ENCODE measurements at regions not wholly inside any gene's neighbourhood (a gene's known extent, or its start where the extent isn't known, plus 50 kb on each side); places are given as distances from the start of the nearest gene placed in this dataset.
"Not testable (repeated sequence)": the region's sequence is repeated elsewhere in the genome, so short reads cannot be mapped to it uniquely, and the experiment has no call there.

DNA sequence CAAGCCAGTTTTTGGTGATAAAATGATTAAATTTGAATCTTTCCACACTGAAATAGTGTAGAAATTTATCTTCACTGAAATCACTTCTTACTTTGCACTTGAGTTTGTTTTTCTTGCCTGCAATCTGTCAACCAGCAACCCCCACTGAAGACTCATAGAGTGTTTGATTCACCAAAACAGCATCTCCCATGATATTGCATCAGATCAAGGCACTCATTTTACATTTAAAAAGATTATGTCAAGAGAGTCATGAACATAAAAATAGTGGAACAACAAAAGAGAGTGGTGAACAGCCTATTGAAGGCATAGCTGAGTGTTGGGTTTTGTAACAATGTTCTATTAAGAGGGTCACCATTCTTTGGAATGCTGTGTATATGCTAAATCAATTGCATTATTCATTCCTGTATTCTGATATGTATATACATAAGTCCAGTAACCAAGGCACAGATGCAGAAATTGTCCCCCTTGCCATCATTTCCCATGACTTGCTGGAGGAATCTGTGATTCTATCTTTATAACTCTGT, 1934.9 kb downstream of the ARAP2 start:
- Histone ChIP-seq H3K36me3 (ENCODE audit: insufficient read depth, low read length) (no peaks in the 10 kb centered on the region), H3K9me3 (ENCODE audit: control insufficient read depth in 1 of 2, low read length in 2 of 2) (no peaks in the 10 kb centered on the region), H3K27me3 (ENCODE audit: insufficient read depth, low read length) (no peaks in the 10 kb centered on the region), H3K27ac (ENCODE audit: low read depth, low read length) (no peak overlapping the region), H3K4me1 (ENCODE audit: insufficient read depth, low read length) (no peaks in the 10 kb centered on the region), H3K4me3 (ENCODE audit: low read length in 2 of 2) (no peak overlapping the region)
- no peak for DNase-seq
- no peaks in the 10 kb centered on the region for H3K27me3 Mint-ChIP-seq
- ChIA-PET CTCF (ENCODE audit: partially characterized antibody) (no interaction called here), POLR2A (ENCODE audit: partially characterized antibody) (no interaction called here)
- H3K27ac Mint-ChIP-seq: no peak overlapping the region
- H3K9me3 Mint-ChIP-seq: peaks cover 0 to 11% (median 3%) of the 10 kb centered on the region in 8 donors
- H3K36me3 Mint-ChIP-seq: no peaks in the 10 kb centered on the region
- intact Hi-C loops (cut with micrococcal nuclease): no loop called here
- H3K4me3 Mint-ChIP-seq: no peak overlapping the region
- H3K4me1 Mint-ChIP-seq: no peaks in the 10 kb centered on the region

DNA sequence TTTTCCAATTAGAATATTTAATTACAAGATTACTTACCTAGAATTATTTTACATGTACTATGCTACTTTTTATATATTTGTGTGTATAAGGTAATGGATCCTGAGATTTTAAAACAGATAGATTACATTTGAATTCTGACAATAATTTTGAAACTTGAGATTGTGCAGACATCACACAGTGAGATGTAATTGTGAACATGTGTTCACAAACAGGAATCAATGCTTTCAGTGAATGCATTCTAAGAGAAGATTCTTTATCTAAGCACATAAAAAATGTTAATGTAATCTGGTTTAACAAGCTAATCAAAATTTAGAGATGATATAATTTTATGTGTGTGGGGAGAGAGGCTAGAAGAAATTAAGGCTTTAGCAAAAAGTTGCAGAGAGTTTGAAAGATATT, 1925.5 kb downstream of the ARAP2 start:
- Histone ChIP-seq H3K4me3 (ENCODE audit: low read length in 2 of 2) (no peak overlapping the region), H3K9me3 (ENCODE audit: control insufficient read depth in 1 of 2, low read length in 2 of 2) (no peaks in the 10 kb centered on the region), H3K27ac (ENCODE audit: low read depth, low read length) (no peak overlapping the region), H3K36me3 (ENCODE audit: insufficient read depth, low read length) (no peaks in the 10 kb centered on the region), H3K27me3 (ENCODE audit: insufficient read depth, low read length) (no peaks in the 10 kb centered on the region), H3K4me1 (ENCODE audit: insufficient read depth, low read length) (no peaks in the 10 kb centered on the region)
- DNase-seq: no peak
- Mint-ChIP-seq H3K36me3 (no peaks in the 10 kb centered on the region), H3K27ac (no peak overlapping the region), H3K9me3 (peaks cover 0 to 9% (median 5%) of the 10 kb centered on the region in 8 donors), H3K4me3 (no peak overlapping the region), H3K27me3 (no peaks in the 10 kb centered on the region), H3K4me1 (no peaks in the 10 kb centered on the region)
- intact Hi-C loops (cut with micrococcal nuclease): no loop called here
- ChIA-PET POLR2A (ENCODE audit: partially characterized antibody) (no interaction called here), CTCF (ENCODE audit: partially characterized antibody) (no interaction called here)

DNA sequence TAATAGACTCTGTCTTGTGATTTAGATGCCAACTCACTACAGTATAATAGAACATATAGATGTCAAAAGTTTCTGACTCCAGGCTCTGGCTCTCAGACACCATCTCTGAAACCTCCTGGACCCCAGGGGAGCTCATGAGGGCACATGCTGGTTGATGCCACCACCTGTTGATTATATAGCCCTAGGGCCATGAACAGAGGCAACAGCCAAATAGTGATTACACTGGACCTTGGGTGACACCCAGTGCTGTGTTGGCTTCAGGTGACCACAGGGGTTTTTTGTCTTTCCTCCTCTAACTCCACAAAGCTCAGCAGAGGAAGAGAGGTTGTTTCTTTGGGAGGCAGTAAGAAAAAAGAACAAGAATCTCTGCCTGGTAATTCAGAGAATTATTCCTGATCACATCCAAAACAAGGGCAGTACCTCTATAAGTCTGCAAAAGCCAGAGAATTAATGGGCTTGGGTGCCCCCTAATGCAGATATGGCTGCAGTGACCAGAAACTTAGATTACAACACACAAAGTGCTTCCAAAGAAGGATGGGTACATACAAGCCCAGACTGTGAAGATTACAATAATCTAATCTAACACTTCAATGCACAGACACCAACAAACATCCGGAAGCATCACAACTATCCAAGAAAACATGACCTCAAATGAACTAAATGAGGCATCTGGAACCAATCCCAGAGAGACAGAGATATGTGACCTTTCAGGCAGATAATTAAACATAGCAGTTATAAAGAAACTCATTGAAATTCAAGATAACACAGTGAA, 1920.6 kb downstream of the ARAP2 start:
- no peaks in the 10 kb centered on the region for H3K36me3 Mint-ChIP-seq
- H3K9me3 ChIP-seq (ENCODE audit: control insufficient read depth in 1 of 2, low read length in 2 of 2): no peaks in the 10 kb centered on the region
- ChIA-PET CTCF (ENCODE audit: partially characterized antibody) (no interaction called here), POLR2A (ENCODE audit: partially characterized antibody) (no interaction called here)
- H3K4me3 ChIP-seq (ENCODE audit: low read length in 2 of 2): no peak overlapping the region
- no peak overlapping the region for H3K4me3 Mint-ChIP-seq
- DNase-seq: no peak
- intact Hi-C loops (cut with micrococcal nuclease): no loop called here
- no peaks in the 10 kb centered on the region for H3K4me1 ChIP-seq (ENCODE audit: insufficient read depth, low read length)
- no peaks in the 10 kb centered on the region for H3K36me3 ChIP-seq (ENCODE audit: insufficient read depth, low read length)
- no peak overlapping the region for H3K27ac Mint-ChIP-seq
- H3K27me3 ChIP-seq (ENCODE audit: insufficient read depth, low read length): no peaks in the 10 kb centered on the region
- peaks cover 0 to 11% (median 5%) of the 10 kb centered on the region in 8 donors for H3K9me3 Mint-ChIP-seq
- no peaks in the 10 kb centered on the region for H3K27me3 Mint-ChIP-seq
- H3K4me1 Mint-ChIP-seq: no peaks in the 10 kb centered on the region
- H3K27ac ChIP-seq (ENCODE audit: low read depth, low read length): no peak overlapping the region

DNA sequence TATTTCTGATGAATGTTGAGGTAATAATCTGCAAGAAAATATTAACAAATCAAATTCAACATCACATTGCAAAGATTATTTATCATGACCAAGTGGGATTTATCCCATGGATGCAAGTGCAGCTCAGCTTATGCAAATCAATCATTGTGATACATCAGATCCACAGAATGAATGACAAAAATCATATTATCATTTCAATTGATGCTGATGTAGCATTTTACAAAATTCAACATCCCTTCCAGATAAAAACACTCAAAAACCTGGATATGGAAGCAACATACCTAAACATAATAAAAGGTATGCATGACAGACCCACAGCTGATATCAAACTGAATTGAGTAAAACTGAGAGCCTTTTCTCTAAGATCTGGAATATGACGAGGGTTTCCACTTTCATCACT, 1915.4 kb downstream of the ARAP2 start:
- Histone ChIP-seq H3K36me3 (ENCODE audit: insufficient read depth, low read length) (no peaks in the 10 kb centered on the region), H3K4me1 (ENCODE audit: insufficient read depth, low read length) (no peaks in the 10 kb centered on the region), H3K27me3 (ENCODE audit: insufficient read depth, low read length) (no peaks in the 10 kb centered on the region), H3K4me3 (ENCODE audit: low read length in 2 of 2) (no peak overlapping the region), H3K9me3 (ENCODE audit: control insufficient read depth in 1 of 2, low read length in 2 of 2) (no peaks in the 10 kb centered on the region), H3K27ac (ENCODE audit: low read depth, low read length) (no peak overlapping the region)
- CTCF ChIA-PET (ENCODE audit: partially characterized antibody): no interaction called here
- no peak overlapping the region for H3K27ac Mint-ChIP-seq
- H3K9me3 Mint-ChIP-seq: peaks cover 0 to 14% (median 7%) of the 10 kb centered on the region in 8 donors
- no peak overlapping the region for H3K4me3 Mint-ChIP-seq
- H3K27me3 Mint-ChIP-seq: no peaks in the 10 kb centered on the region
- POLR2A ChIA-PET (ENCODE audit: partially characterized antibody): no interaction called here
- no peaks in the 10 kb centered on the region for H3K4me1 Mint-ChIP-seq
- intact Hi-C loops (cut with micrococcal nuclease): no loop called here
- DNase-seq: no peak
- no peaks in the 10 kb centered on the region for H3K36me3 Mint-ChIP-seq

DNA sequence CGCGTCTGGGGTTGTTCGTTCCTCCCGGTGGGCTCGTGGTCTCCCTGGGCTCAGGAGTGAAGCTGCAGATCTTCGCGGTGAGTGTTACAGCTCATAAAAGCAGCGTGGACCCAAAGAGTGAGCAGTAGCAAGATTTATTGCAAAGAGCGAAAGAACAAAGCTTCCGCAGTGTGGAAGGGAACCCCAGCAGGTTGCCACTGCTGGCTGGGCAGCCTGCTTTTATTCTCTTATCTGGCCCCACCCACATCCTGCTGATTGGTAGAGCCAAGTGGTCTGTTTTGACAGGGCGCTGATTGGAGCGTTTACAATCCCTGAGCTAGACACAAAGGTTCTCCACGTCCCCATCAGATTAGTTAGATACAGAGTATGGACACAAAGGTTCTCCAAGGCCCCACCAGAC, 1909.2 kb downstream of the ARAP2 start:
- H3K27me3 ChIP-seq (ENCODE audit: insufficient read depth, low read length); H3K4me1 Mint-ChIP-seq; H3K9me3 ChIP-seq (ENCODE audit: control insufficient read depth in 1 of 2, low read length in 2 of 2); H3K27ac ChIP-seq (ENCODE audit: low read depth, low read length); CTCF ChIA-PET (ENCODE audit: partially characterized antibody); DNase-seq; H3K27me3 Mint-ChIP-seq; H3K36me3 Mint-ChIP-seq; intact Hi-C loops (cut with micrococcal nuclease); H3K36me3 ChIP-seq (ENCODE audit: insufficient read depth, low read length); H3K4me3 Mint-ChIP-seq; H3K27ac Mint-ChIP-seq; H3K4me3 ChIP-seq (ENCODE audit: low read length in 2 of 2); H3K4me1 ChIP-seq (ENCODE audit: insufficient read depth, low read length); POLR2A ChIA-PET (ENCODE audit: partially characterized antibody): not testable (repeated sequence)
- H3K9me3 Mint-ChIP-seq: peaks cover 2 to 22% (median 8%) of the 10 kb centered on the region in 8 donors

DNA sequence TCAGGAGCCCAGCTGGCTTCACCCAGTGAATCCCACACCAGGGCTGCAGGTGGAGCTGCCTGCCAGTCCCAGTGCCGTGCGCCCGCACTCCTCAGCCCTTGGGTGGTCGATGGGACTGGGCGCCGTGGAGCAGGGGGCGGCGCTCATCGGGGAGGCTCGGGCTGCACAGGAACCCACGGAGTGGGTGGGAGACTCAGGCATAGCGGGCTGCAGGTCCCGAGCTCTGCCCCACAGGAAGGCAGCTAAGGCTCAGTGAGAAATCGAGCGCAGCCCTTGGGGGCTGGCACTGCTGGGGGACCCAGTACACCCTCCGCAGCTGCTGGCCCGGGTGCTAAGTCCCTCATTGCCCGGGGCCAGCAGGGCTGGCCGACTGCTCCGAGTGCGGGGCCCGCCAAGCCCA, 1908.8 kb downstream of the ARAP2 start:
- H3K9me3 ChIP-seq (ENCODE audit: control insufficient read depth in 1 of 2, low read length in 2 of 2); H3K27ac ChIP-seq (ENCODE audit: low read depth, low read length); intact Hi-C loops (cut with micrococcal nuclease); H3K4me1 Mint-ChIP-seq; H3K27ac Mint-ChIP-seq; H3K4me1 ChIP-seq (ENCODE audit: insufficient read depth, low read length); CTCF ChIA-PET (ENCODE audit: partially characterized antibody); DNase-seq; H3K36me3 Mint-ChIP-seq; H3K27me3 ChIP-seq (ENCODE audit: insufficient read depth, low read length); H3K4me3 ChIP-seq (ENCODE audit: low read length in 2 of 2); H3K36me3 ChIP-seq (ENCODE audit: insufficient read depth, low read length); POLR2A ChIA-PET (ENCODE audit: partially characterized antibody); H3K27me3 Mint-ChIP-seq; H3K4me3 Mint-ChIP-seq: not testable (repeated sequence)
- peaks cover 2 to 22% (median 7%) of the 10 kb centered on the region in 8 donors for H3K9me3 Mint-ChIP-seq

DNA sequence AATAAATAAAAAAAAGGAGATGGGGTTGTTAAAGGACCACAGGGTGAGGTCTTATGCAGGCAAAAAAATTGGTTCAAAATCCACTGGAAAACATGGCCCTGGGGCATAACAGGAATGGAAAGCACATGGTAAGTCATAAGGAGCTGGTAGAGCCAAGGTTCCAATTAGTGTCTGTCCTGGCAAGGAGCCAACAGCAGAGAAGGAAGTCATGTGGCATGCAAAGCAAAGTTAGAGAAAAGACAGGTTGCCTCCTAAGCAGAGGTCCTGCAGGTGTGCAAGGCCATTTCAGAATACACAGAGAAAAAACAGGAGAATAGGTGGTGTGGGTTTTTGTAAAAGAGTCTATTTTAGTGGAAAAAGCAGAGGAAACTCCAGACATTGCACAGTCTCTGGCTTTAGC, 1881.7 kb downstream of the ARAP2 start:
- H3K27me3 Mint-ChIP-seq: no peaks in the 10 kb centered on the region
- H3K36me3 ChIP-seq (ENCODE audit: insufficient read depth, low read length): no peaks in the 10 kb centered on the region
- no peaks in the 10 kb centered on the region for H3K4me1 ChIP-seq (ENCODE audit: insufficient read depth, low read length)
- intact Hi-C loops (cut with micrococcal nuclease): no loop called here
- H3K9me3 ChIP-seq (ENCODE audit: control insufficient read depth in 1 of 2, low read length in 2 of 2): no peaks in the 10 kb centered on the region
- ChIA-PET CTCF (ENCODE audit: partially characterized antibody) (no interaction called here), POLR2A (ENCODE audit: partially characterized antibody) (no interaction called here)
- H3K4me1 Mint-ChIP-seq: no peaks in the 10 kb centered on the region
- no peaks in the 10 kb centered on the region for H3K27me3 ChIP-seq (ENCODE audit: insufficient read depth, low read length)
- H3K4me3 ChIP-seq (ENCODE audit: low read length in 2 of 2): no peak overlapping the region
- H3K36me3 Mint-ChIP-seq: no peaks in the 10 kb centered on the region
- DNase-seq: no peak
- no peak overlapping the region for H3K4me3 Mint-ChIP-seq
- no peak overlapping the region for H3K27ac ChIP-seq (ENCODE audit: low read depth, low read length)
- peaks cover 0 to 20% (median 12%) of the 10 kb centered on the region in 8 donors for H3K9me3 Mint-ChIP-seq
- H3K27ac Mint-ChIP-seq: no peak overlapping the region
